ENCODE measurements at regions not wholly inside any gene's neighbourhood (a gene's known extent, or its start where the extent isn't known, plus 50 kb on each side); places are given as distances from the start of the nearest gene placed in this dataset.

- no peak overlapping the region for H3K27ac Mint-ChIP-seq
- no peaks in the 10 kb centered on the region for H3K4me1 Mint-ChIP-seq
- H3K9me3 Mint-ChIP-seq = no peaks in the 10 kb centered on the region
- no peak overlapping the region for H3K4me3 Mint-ChIP-seq
- H3K36me3 Mint-ChIP-seq = no peaks in the 10 kb centered on the region
- no peak for ATAC-seq
- no peaks in the 10 kb centered on the region for H3K27me3 Mint-ChIP-seq
These were observed 263.2 kb downstream of the NR2F2 start for GRCh38 chr15:96593735-96594134.

GRCh38 chr15:96595951-96596350 is 265.5 kb downstream of the NR2F2 start:
- Mint-ChIP-seq H3K4me1 (no peaks in the 10 kb centered on the region), H3K4me3 (no peak overlapping the region), H3K27me3 (no peaks in the 10 kb centered on the region), H3K9me3 (no peaks in the 10 kb centered on the region), H3K27ac (no peak overlapping the region), H3K36me3 (no peaks in the 10 kb centered on the region)
- no peak for ATAC-seq

GRCh38 chr15:96598514-96598913 is 268.0 kb downstream of the NR2F2 start:
- no peak overlapping the region for H3K27ac Mint-ChIP-seq
- no peaks in the 10 kb centered on the region for H3K4me1 Mint-ChIP-seq
- ATAC-seq = no peak
- no peaks in the 10 kb centered on the region for H3K9me3 Mint-ChIP-seq
- no peaks in the 10 kb centered on the region for H3K36me3 Mint-ChIP-seq
- no peak overlapping the region for H3K4me3 Mint-ChIP-seq
- no peaks in the 10 kb centered on the region for H3K27me3 Mint-ChIP-seq

- H3K4me3 Mint-ChIP-seq = no peak overlapping the region
- H3K9me3 Mint-ChIP-seq = no peaks in the 10 kb centered on the region
- H3K27ac Mint-ChIP-seq = no peak overlapping the region
- ATAC-seq = no peak
- no peaks in the 10 kb centered on the region for H3K36me3 Mint-ChIP-seq
- H3K27me3 Mint-ChIP-seq = no peaks in the 10 kb centered on the region
- H3K4me1 Mint-ChIP-seq = no peaks in the 10 kb centered on the region
These were observed 268.8 kb downstream of the NR2F2 start for GRCh38 chr15:96599268-96599667.

GRCh38 chr15:96600350-96600749 is 269.9 kb downstream of the NR2F2 start:
- Mint-ChIP-seq H3K9me3 (no peaks in the 10 kb centered on the region), H3K4me3 (no peak overlapping the region), H3K36me3 (no peaks in the 10 kb centered on the region), H3K4me1 (no peaks in the 10 kb centered on the region), H3K27ac (no peak overlapping the region), H3K27me3 (no peaks in the 10 kb centered on the region)
- no peak for ATAC-seq

- Mint-ChIP-seq H3K27ac (no peak overlapping the region), H3K36me3 (no peaks in the 10 kb centered on the region), H3K9me3 (peaks cover 2% of the 10 kb centered on the region), H3K27me3 (no peaks in the 10 kb centered on the region), H3K4me3 (no peak overlapping the region), H3K4me1 (no peaks in the 10 kb centered on the region)
- no peak for ATAC-seq
These were observed 276.1 kb downstream of the NR2F2 start for GRCh38 chr15:96606617-96607016.

GRCh38 chr15:96610757-96611156 is 280.3 kb downstream of the NR2F2 start:
- H3K4me3 Mint-ChIP-seq = no peak overlapping the region
- H3K27ac Mint-ChIP-seq = no peak overlapping the region
- no peaks in the 10 kb centered on the region for H3K4me1 Mint-ChIP-seq
- ATAC-seq = no peak
- peaks cover 5% of the 10 kb centered on the region for H3K9me3 Mint-ChIP-seq
- no peaks in the 10 kb centered on the region for H3K36me3 Mint-ChIP-seq
- H3K27me3 Mint-ChIP-seq = no peaks in the 10 kb centered on the region

- Mint-ChIP-seq H3K4me3 (no peak overlapping the region), H3K36me3 (no peaks in the 10 kb centered on the region), H3K4me1 (no peaks in the 10 kb centered on the region), H3K27me3 (no peaks in the 10 kb centered on the region), H3K9me3 (peaks cover 11% of the 10 kb centered on the region), H3K27ac (no peak overlapping the region)
- no peak for ATAC-seq
These were observed 282.4 kb downstream of the NR2F2 start for GRCh38 chr15:96612917-96613316.

GRCh38 chr15:96619174-96619573 is 288.7 kb downstream of the NR2F2 start:
- H3K27me3 Mint-ChIP-seq = no peaks in the 10 kb centered on the region
- H3K36me3 Mint-ChIP-seq = no peaks in the 10 kb centered on the region
- no peak overlapping the region for H3K4me3 Mint-ChIP-seq
- no peak for ATAC-seq
- H3K4me1 Mint-ChIP-seq = no peaks in the 10 kb centered on the region
- H3K9me3 Mint-ChIP-seq = peaks cover 6% of the 10 kb centered on the region
- H3K27ac Mint-ChIP-seq = no peak overlapping the region

- H3K27ac Mint-ChIP-seq = no peak overlapping the region
- no peaks in the 10 kb centered on the region for H3K36me3 Mint-ChIP-seq
- H3K4me3 Mint-ChIP-seq = no peak overlapping the region
- no peaks in the 10 kb centered on the region for H3K4me1 Mint-ChIP-seq
- ATAC-seq = no peak
- H3K27me3 Mint-ChIP-seq = no peaks in the 10 kb centered on the region
- H3K9me3 Mint-ChIP-seq = peaks cover 2% of the 10 kb centered on the region
These were observed 292.2 kb downstream of the NR2F2 start for GRCh38 chr15:96622714-96623113.

- no peak for ATAC-seq
- no peaks in the 10 kb centered on the region for H3K36me3 Mint-ChIP-seq
These were observed 294.8 kb downstream of the NR2F2 start for GRCh38 chr15:96625256-96625655.

GRCh38 chr15:96627031-96627568 is 296.6 kb downstream of the NR2F2 start:
- no peak for ATAC-seq
- no peaks in the 10 kb centered on the region for H3K36me3 Mint-ChIP-seq
- no peaks in the 10 kb centered on the region for H3K27me3 Mint-ChIP-seq
- H3K27ac Mint-ChIP-seq = no peak overlapping the region
- H3K4me1 Mint-ChIP-seq = no peaks in the 10 kb centered on the region
- H3K4me3 Mint-ChIP-seq = no peak overlapping the region
- no peaks in the 10 kb centered on the region for H3K9me3 Mint-ChIP-seq

More at GRCh38 chr15:96625256-96625655, 294.8 kb downstream of the NR2F2 start:
- Mint-ChIP-seq H3K9me3 (no peaks in the 10 kb centered on the region), H3K27ac (no peak overlapping the region), H3K27me3 (no peaks in the 10 kb centered on the region), H3K4me3 (no peak overlapping the region), H3K4me1 (no peaks in the 10 kb centered on the region)

GRCh38 chr15:96629511-96629910 is 299.0 kb downstream of the NR2F2 start:
- no peak overlapping the region for H3K4me3 Mint-ChIP-seq
- no peaks in the 10 kb centered on the region for H3K9me3 Mint-ChIP-seq
- no peaks in the 10 kb centered on the region for H3K36me3 Mint-ChIP-seq
- no peak overlapping the region for H3K27ac Mint-ChIP-seq
- H3K4me1 Mint-ChIP-seq = no peaks in the 10 kb centered on the region
- H3K27me3 Mint-ChIP-seq = no peaks in the 10 kb centered on the region
- ATAC-seq = no peak

- Mint-ChIP-seq H3K27me3 (no peaks in the 10 kb centered on the region), H3K36me3 (no peaks in the 10 kb centered on the region), H3K4me1 (no peaks in the 10 kb centered on the region), H3K27ac (no peak overlapping the region), H3K9me3 (peaks cover 4% of the 10 kb centered on the region), H3K4me3 (no peak overlapping the region)
- ATAC-seq = no peak
These were observed 308.3 kb downstream of the NR2F2 start for GRCh38 chr15:96638793-96639192.

GRCh38 chr15:96645796-96646195 is 315.3 kb downstream of the NR2F2 start:
- H3K27me3 Mint-ChIP-seq = no peaks in the 10 kb centered on the region
- no peak overlapping the region for H3K27ac Mint-ChIP-seq
- H3K36me3 Mint-ChIP-seq = no peaks in the 10 kb centered on the region

GRCh38 chr15:96648866-96649265 is 318.4 kb downstream of the NR2F2 start:
- H3K4me1 Mint-ChIP-seq = no peaks in the 10 kb centered on the region

More at GRCh38 chr15:96645796-96646195, 315.3 kb downstream of the NR2F2 start:
- ATAC-seq = no peak
- no peaks in the 10 kb centered on the region for H3K4me1 Mint-ChIP-seq
- H3K4me3 Mint-ChIP-seq = no peak overlapping the region
- H3K9me3 Mint-ChIP-seq = peaks cover 9% of the 10 kb centered on the region

GRCh38 chr15:96657096-96657495 is 326.6 kb downstream of the NR2F2 start:
- Mint-ChIP-seq H3K4me1 (no peaks in the 10 kb centered on the region), H3K27ac (no peak overlapping the region), H3K27me3 (no peaks in the 10 kb centered on the region), H3K4me3 (no peak overlapping the region), H3K9me3 (peaks cover 3% of the 10 kb centered on the region), H3K36me3 (no peaks in the 10 kb centered on the region)
- no peak for ATAC-seq

More at GRCh38 chr15:96648866-96649265, 318.4 kb downstream of the NR2F2 start:
- H3K36me3 Mint-ChIP-seq = no peaks in the 10 kb centered on the region
- no peak overlapping the region for H3K4me3 Mint-ChIP-seq
- H3K27ac Mint-ChIP-seq = no peak overlapping the region
- H3K27me3 Mint-ChIP-seq = no peaks in the 10 kb centered on the region
- ATAC-seq = no peak
- peaks cover 11% of the 10 kb centered on the region for H3K9me3 Mint-ChIP-seq

Measured in stimulated activated memory B cell treated with anti-CD40 and anti-IgM and Interleukin-4, amounts not matched to agents 10 μg/mL and 1 μg/mL and 100 μg/mL, for 72 hours (primary cell).